Endothelial cell of umbilical vein (primary cell): ENCODE measurements at regions not wholly inside any gene's neighbourhood (a gene's known extent, or its start where the extent isn't known, plus 50 kb on each side); places are given as distances from the start of the nearest gene placed in this dataset.

Experiments used
- BruUV-seq: library from RNA; stranded (reverse); fragments of 400-500 nt; replicated peaks from 2 replicates; lab custom pipeline; 2021; lab: Mats Ljungman, UMichigan
- CTCF ChIA-PET: fragments of 300-600, 350-600 bp; sonication (Branson Sonifier 250); formaldehyde crosslinking; loops from one replicate; lab custom pipeline; 2021; ENCODE audit warnings: antibody characterized with exemption, inconsistent platforms; lab: Charles Lee
- POLR2A ChIA-PET: fragments of 300-600, 350-600 bp; sonication (Branson Sonifier 250); formaldehyde crosslinking; loops from one replicate; lab custom pipeline; 2021; ENCODE audit warnings: antibody characterized with exemption, inconsistent platforms; lab: Charles Lee
- DNase-seq: peaks from one replicate; pipeline ENCODE4 v3.0.0-alpha.2; 2011; ENCODE audit warnings: low read depth, low spot score
- FAIRE-seq: peaks from 2 replicates; lab custom pipeline; 2011; peaks lifted over from hg19 to GRCh38; lab: Jason Lieb, UNC
- H2AFZ ChIP-seq: 2 replicates; pipeline ENCODE4 v1.6.0; 2012; ENCODE audit warnings: low read depth, low read length, control low read depth, inconsistent platforms
- H3K27ac ChIP-seq: 2 replicates; pipeline ENCODE4 v1.5.1; 2011; ENCODE audit warnings: low read depth, mild to moderate bottlenecking, control low read depth, low read length, moderate library complexity; ENCODE audit not compliant: insufficient read depth
- H3K27me3 ChIP-seq, 2 experiments: 2 replicates each; pipeline versions ENCODE4 v1.6.0 to v1.6.1; 2011; ENCODE audit warnings: low read length in 2 of 2, mixed read lengths in 1 of 2; ENCODE audit not compliant: control insufficient read depth in 2 of 2, insufficient read depth in 2 of 2
- H3K36me3 ChIP-seq, 2 experiments: 2 replicates in 1 of 2; 3 replicates in 1 of 2; pipeline ENCODE4 v1.5.1; 2011; ENCODE audit warnings: low read length in 2 of 2, mild to moderate bottlenecking in 1 of 2, moderate library complexity in 1 of 2; ENCODE audit not compliant: control insufficient read depth in 2 of 2, insufficient read depth in 2 of 2; ENCODE audit errors: extremely low read depth in 1 of 2
- H3K4me1 ChIP-seq: 3 replicates; pipeline ENCODE4 v1.5.1; 2011; ENCODE audit warnings: mild to moderate bottlenecking, low read length; ENCODE audit not compliant: control insufficient read depth, insufficient read depth; ENCODE audit errors: extremely low read depth
- H3K4me2 ChIP-seq: 2 replicates; pipeline ENCODE4 v1.6.1; 2011; ENCODE audit warnings: low read length, control low read depth, mixed read lengths; ENCODE audit not compliant: insufficient read depth
- H3K4me3 ChIP-seq, 3 experiments: fragments of 200-600 bp in 1 of 3; sonication (generic), shearing (Covaris generic) in 1 of 3; replicated peaks in 1 of 3; 2 replicates each; pipeline ENCODE4 v1.5.1; 2011 to 2016; ENCODE audit warnings: control low read depth in 3 of 3, low read length in 3 of 3, mild to moderate bottlenecking in 2 of 3, inconsistent platforms in 1 of 3, low read depth in 1 of 3, moderate library complexity in 1 of 3; ENCODE audit not compliant: insufficient read depth in 1 of 3
- H3K79me2 ChIP-seq: 2 replicates; pipeline ENCODE4 v1.6.0; 2012; ENCODE audit warnings: low read length, inconsistent platforms; ENCODE audit not compliant: control insufficient read depth, insufficient read depth
- H3K9ac ChIP-seq: replicated peaks from 2 replicates; pipeline ENCODE3; 2011; ENCODE audit warnings: low read length, control low read depth; ENCODE audit not compliant: insufficient read depth; ENCODE audit errors: extremely low read depth
- H3K9me1 ChIP-seq: replicated peaks from 3 replicates; pipeline ENCODE4 v1.6.0; 2011; ENCODE audit warnings: mild to moderate bottlenecking, low read length; ENCODE audit not compliant: control insufficient read depth, insufficient read depth; ENCODE audit errors: extremely low read depth
- H3K9me3 ChIP-seq: replicated peaks from 2 replicates; pipeline ENCODE4 v1.5.1; 2012; ENCODE audit warnings: low read length, inconsistent platforms; ENCODE audit not compliant: control insufficient read depth, insufficient read depth
- H4K20me1 ChIP-seq: replicated peaks from 2 replicates; pipeline ENCODE3; 2011; ENCODE audit warnings: mild to moderate bottlenecking, low read length; ENCODE audit not compliant: control insufficient read depth, insufficient read depth; ENCODE audit errors: extremely low read depth
- CTCF ChIP-seq, 2 donors: IDR thresholded peaks; 1 replicate in 1 of 2; 2 replicates in 1 of 2; pipeline ENCODE4 v1.5.1; 2011; ENCODE audit warnings: low read length in 2 of 2, mild to moderate bottlenecking in 2 of 2, moderate library complexity in 2 of 2, control low read depth in 1 of 2, inconsistent platforms in 1 of 2, low read depth in 1 of 2; ENCODE audit not compliant: insufficient read depth in 1 of 2; ENCODE audit errors: extremely low read depth in 1 of 2
- EZH2 ChIP-seq: IDR thresholded peaks from 2 replicates; pipeline ENCODE4 v1.6.1; 2012; ENCODE audit warnings: borderline replicate concordance, low read depth, mild to moderate bottlenecking, moderate library complexity, low read length, inconsistent platforms; ENCODE audit not compliant: severe bottlenecking
- FOS ChIP-seq: IDR thresholded peaks from 2 replicates; pipeline ENCODE4 v1.6.1; 2011; ENCODE audit warnings: mild to moderate bottlenecking, low read length, moderate library complexity, borderline replicate concordance; ENCODE audit not compliant: insufficient read depth
- GATA2 ChIP-seq: IDR thresholded peaks from 2 replicates; pipeline ENCODE4 v1.7.0; 2011; ENCODE audit warnings: low read depth, mild to moderate bottlenecking, moderate library complexity, mixed read lengths, low read length; ENCODE audit not compliant: insufficient read length, insufficient read depth
- JUN ChIP-seq: IDR thresholded peaks from 2 replicates; pipeline ENCODE4 v1.6.1; 2011; ENCODE audit warnings: borderline replicate concordance, low read depth; ENCODE audit not compliant: insufficient read length, insufficient read depth
- MAX ChIP-seq: IDR thresholded peaks from 2 replicates; pipeline ENCODE4 v1.6.1; 2011; ENCODE audit not compliant: insufficient read depth, insufficient read length
- MYC ChIP-seq: IDR thresholded peaks from one replicate; pipeline ENCODE4 v1.6.1; 2011; ENCODE audit warnings: mild to moderate bottlenecking, low read depth, low read length
- POLR2A ChIP-seq: IDR thresholded peaks from 2 replicates; pipeline ENCODE4 v1.6.1; 2012; ENCODE audit warnings: low read depth, mild to moderate bottlenecking, control low read depth, low read length
- POLR2AphosphoS5 ChIP-seq: IDR thresholded peaks from 2 replicates; pipeline ENCODE4 v1.6.1; 2012; ENCODE audit warnings: low read depth, mild to moderate bottlenecking, control low read depth, low read length, moderate library complexity; ENCODE audit not compliant: insufficient read depth
- dilution Hi-C: fragments of 300-500 bp; cut with MboI; formaldehyde crosslinking; loops from one replicate; pipeline ENCODE4 v1.15.0; 2019; ENCODE audit warnings: low sequenced_read_pairs; ENCODE audit not compliant: extremely low pct_ligation_motif_present
- intact Hi-C: fragments of 100-400 bp; cut with micrococcal nuclease; formaldehyde crosslinking; loops from one replicate; pipeline ENCODE4 v1.10.0; 2022

GRCh38 chr7:142698429-142698828, 50.8 kb upstream of the PRSS1 start:
- Histone ChIP-seq H4K20me1 (no peaks in the 10 kb centered on the region), H3K9me3 (no peaks in the 10 kb centered on the region), H3K4me3 (no peak overlapping the region), H3K27me3 (peaks cover 3 to 13% of the 10 kb centered on the region in 2 experiments), H3K27ac (no peak overlapping the region), H3K9ac (no peak overlapping the region), H3K36me3 (no peaks in the 10 kb centered on the region), H3K79me2 (no peaks in the 10 kb centered on the region), H3K9me1 (no peaks in the 10 kb centered on the region), H3K4me1 (peaks cover 5% of the 10 kb centered on the region), H3K4me2 (no peak overlapping the region), H2AFZ (no peak overlapping the region)
- BruUV-seq, result no TSS peak
- CTCF ChIA-PET, result no interaction called here
- intact Hi-C loops (no loop called here), dilution Hi-C loops (no loop called here)
- DNase-seq (peak; percentile 52), FAIRE-seq (no peak)
- TF ChIP-seq POLR2A, result no peak
- peak; percentile 26 for TF ChIP-seq JUN
- TF ChIP-seq GATA2, result no peak
- TF ChIP-seq CTCF (IDR thresholded peaks at IDR 0.05; ENCODE audit: extremely low read depth in 1 of 2, insufficient read depth in 1 of 2, low read depth in 1 of 2, low read length in 2 of 2), result no peak
- peak; percentile 26 for TF ChIP-seq FOS
- no peak for TF ChIP-seq MYC
- no peak for TF ChIP-seq EZH2
- TF ChIP-seq MAX, result no peak
- TF ChIP-seq POLR2AphosphoS5, result no peak
- POLR2A ChIA-PET, result no interaction called here
